ENCODE measurements at regions not wholly inside any gene's neighbourhood (a gene's known extent, or its start where the extent isn't known, plus 50 kb on each side); places are given as distances from the start of the nearest gene placed in this dataset.

DNA sequence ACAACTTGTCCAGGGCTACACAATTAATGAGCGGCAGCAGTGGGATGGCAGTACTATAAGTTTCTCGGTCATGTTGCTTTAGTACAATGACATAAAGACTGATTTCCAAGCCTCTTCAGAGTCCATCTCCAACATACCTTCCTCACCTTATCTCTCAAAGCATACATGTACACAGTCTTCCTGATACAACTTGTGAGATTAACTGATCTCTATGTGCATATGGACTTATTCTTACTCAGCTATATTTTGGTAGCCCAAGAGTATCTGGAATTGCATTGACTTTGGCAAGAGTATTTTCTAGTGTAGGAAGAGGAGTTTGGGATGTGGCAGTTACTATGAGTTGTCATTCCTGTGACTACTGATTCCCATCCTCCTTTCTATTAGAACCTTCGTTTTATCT, 575.0 kb downstream of the EDEM1 start:
- no peak for TF ChIP-seq POLR2AphosphoS5 (IDR thresholded peaks at IDR 0.05)
- TF ChIP-seq, protein P1, sequence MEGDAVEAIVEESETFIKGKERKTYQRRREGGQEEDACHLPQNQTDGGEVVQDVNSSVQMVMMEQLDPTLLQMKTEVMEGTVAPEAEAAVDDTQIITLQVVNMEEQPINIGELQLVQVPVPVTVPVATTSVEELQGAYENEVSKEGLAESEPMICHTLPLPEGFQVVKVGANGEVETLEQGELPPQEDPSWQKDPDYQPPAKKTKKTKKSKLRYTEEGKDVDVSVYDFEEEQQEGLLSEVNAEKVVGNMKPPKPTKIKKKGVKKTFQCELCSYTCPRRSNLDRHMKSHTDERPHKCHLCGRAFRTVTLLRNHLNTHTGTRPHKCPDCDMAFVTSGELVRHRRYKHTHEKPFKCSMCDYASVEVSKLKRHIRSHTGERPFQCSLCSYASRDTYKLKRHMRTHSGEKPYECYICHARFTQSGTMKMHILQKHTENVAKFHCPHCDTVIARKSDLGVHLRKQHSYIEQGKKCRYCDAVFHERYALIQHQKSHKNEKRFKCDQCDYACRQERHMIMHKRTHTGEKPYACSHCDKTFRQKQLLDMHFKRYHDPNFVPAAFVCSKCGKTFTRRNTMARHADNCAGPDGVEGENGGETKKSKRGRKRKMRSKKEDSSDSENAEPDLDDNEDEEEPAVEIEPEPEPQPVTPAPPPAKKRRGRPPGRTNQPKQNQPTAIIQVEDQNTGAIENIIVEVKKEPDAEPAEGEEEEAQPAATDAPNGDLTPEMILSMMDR (IDR thresholded peaks at IDR 0.05) = no peak
- TF ChIP-seq POLR2A (IDR thresholded peaks at IDR 0.05) = no peak
- TF ChIP-seq EP300 (IDR thresholded peaks at IDR 0.05) = no peak

Data from stomach (tissue), 4 donors.